GM12878 (cell line): ENCODE measurements at regions not wholly inside any gene's neighbourhood (a gene's known extent, or its start where the extent isn't known, plus 50 kb on each side); places are given as distances from the start of the nearest gene placed in this dataset.

Experiments
- CBFB ChIP-seq: IDR thresholded peaks from 2 replicates; pipeline ENCODE4 v1.6.1; 2016; ENCODE audit warnings: antibody characterized with exemption, low read depth
- EGR1 ChIP-seq, 2 experiments: IDR thresholded peaks; 1 replicate in 1 of 2; 2 replicates in 1 of 2; pipeline ENCODE4 v1.6.1; 2011 to 2012; ENCODE audit warnings: low read depth in 2 of 2, low read length in 2 of 2, borderline replicate concordance in 1 of 2, mild to moderate bottlenecking in 1 of 2, moderate library complexity in 1 of 2
- EZH2 ChIP-seq: IDR thresholded peaks from 2 replicates; pipeline ENCODE4 v1.6.1; 2012; ENCODE audit warnings: low read depth, mild to moderate bottlenecking, control low read depth, inconsistent platforms, low read length, borderline replicate concordance; ENCODE audit not compliant: control insufficient read depth
- NR2C2 ChIP-seq: IDR thresholded peaks from 2 replicates; pipeline ENCODE4 v1.6.1; 2011; ENCODE audit warnings: borderline replicate concordance, low read depth; ENCODE audit not compliant: control insufficient read depth, insufficient read length
- SP1 ChIP-seq: IDR thresholded peaks from one replicate; pipeline ENCODE4 v1.6.1; 2011; ENCODE audit warnings: low read depth, low read length
- TCF12 ChIP-seq: IDR thresholded peaks from 2 replicates; pipeline ENCODE4 v1.6.1; 2011; ENCODE audit warnings: low read depth, mild to moderate bottlenecking, low read length
- ZNF384 ChIP-seq: IDR thresholded peaks from 2 replicates; pipeline ENCODE4 v1.6.1; 2012; ENCODE audit warnings: low read depth, mild to moderate bottlenecking, low read length, improper control_type of control experiment, borderline replicate concordance
- TF ChIP-seq, protein P1 (sequence below), 3 experiments: IDR thresholded peaks in 2 of 3; conservative IDR thresholded peaks in 1 of 3; 2 replicates each; pipeline ENCODE4 v1.5.1; 2011; ENCODE audit warnings: low read depth in 3 of 3, low read length in 3 of 3, mild to moderate bottlenecking in 3 of 3, control low read depth in 2 of 3, moderate library complexity in 2 of 3, inconsistent platforms in 1 of 3, mixed read lengths in 1 of 3; ENCODE audit not compliant: control insufficient read depth in 2 of 3, insufficient read depth in 1 of 3; ENCODE audit errors: extremely low read depth in 1 of 3
- TF ChIP-seq, protein P2 (sequence below): IDR thresholded peaks from 2 replicates; pipeline ENCODE4 v1.6.1; 2011; ENCODE audit warnings: low read depth, mild to moderate bottlenecking, low read length, moderate library complexity, borderline replicate concordance; ENCODE audit errors: extremely low read depth

DNA sequence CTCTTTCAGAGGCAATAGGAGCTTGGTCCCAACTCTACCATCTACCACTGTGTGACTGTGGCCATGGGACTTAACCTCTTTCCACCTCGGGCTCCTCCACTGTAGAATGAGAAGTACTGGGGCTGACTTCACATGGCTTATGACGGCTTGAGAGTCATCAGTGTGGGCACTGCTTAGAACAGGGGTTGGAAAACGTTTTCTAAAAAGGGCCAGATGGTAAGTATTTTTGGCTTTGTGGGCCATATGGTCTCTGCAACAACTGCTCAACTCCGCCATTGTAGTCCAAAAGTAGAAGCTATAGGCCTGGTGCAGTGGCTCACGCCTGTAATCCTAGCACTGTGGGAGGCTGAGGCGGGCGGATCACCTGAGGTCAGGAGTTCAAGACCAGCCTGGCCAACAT lies 69.2 kb upstream of the LTA4H start:
- TF ChIP-seq EGR1 (IDR thresholded peaks at IDR 0.05; ENCODE audit: borderline replicate concordance in 1 of 2, low read depth in 2 of 2, low read length in 2 of 2) (no peak), SP1 (no peak), TCF12 (no peak), EZH2 (no peak), ZNF384 (no peak), NR2C2 (no peak), CBFB (no peak)
- TF ChIP-seq, protein P1, sequence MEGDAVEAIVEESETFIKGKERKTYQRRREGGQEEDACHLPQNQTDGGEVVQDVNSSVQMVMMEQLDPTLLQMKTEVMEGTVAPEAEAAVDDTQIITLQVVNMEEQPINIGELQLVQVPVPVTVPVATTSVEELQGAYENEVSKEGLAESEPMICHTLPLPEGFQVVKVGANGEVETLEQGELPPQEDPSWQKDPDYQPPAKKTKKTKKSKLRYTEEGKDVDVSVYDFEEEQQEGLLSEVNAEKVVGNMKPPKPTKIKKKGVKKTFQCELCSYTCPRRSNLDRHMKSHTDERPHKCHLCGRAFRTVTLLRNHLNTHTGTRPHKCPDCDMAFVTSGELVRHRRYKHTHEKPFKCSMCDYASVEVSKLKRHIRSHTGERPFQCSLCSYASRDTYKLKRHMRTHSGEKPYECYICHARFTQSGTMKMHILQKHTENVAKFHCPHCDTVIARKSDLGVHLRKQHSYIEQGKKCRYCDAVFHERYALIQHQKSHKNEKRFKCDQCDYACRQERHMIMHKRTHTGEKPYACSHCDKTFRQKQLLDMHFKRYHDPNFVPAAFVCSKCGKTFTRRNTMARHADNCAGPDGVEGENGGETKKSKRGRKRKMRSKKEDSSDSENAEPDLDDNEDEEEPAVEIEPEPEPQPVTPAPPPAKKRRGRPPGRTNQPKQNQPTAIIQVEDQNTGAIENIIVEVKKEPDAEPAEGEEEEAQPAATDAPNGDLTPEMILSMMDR (IDR thresholded peaks at IDR 0.05 in 2 of 3, conservative IDR thresholded peaks at IDR 0.05 in 1 of 3; ENCODE audit: control insufficient read depth in 2 of 3, extremely low read depth in 1 of 3, insufficient read depth in 1 of 3, low read depth in 3 of 3, low read length in 3 of 3), result no peak
- TF ChIP-seq, protein P2, sequence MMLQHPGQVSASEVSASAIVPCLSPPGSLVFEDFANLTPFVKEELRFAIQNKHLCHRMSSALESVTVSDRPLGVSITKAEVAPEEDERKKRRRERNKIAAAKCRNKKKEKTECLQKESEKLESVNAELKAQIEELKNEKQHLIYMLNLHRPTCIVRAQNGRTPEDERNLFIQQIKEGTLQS, result no peak
